Stimulated activated CD4-positive, alpha-beta T cell treated with anti-CD3 and anti-CD28 coated beads, Interleukin-1b, Interleukin-23, amount 100 ng/mL, for 48 hours (primary cell): ENCODE measurements at regions not wholly inside any gene's neighbourhood (a gene's known extent, or its start where the extent isn't known, plus 50 kb on each side); places are given as distances from the start of the nearest gene placed in this dataset.
A peak's percentile ranks its signal among the peaks of the same experiment; 100 is the strongest.
"Not testable (repeated sequence)": the region's sequence is repeated elsewhere in the genome, so short reads cannot be mapped to it uniquely, and the experiment has no call there.

Source experiments
- DNase-seq: peaks from one replicate; pipeline ENCODE4 v3.0.0-alpha.2; 2020

- no peak for DNase-seq
Observed at GRCh38 chr17:49898366-49899190, 50.7 kb upstream of the TAC4 start.

GRCh38 chr17:49899191-49899485 lies 51.3 kb upstream of the TAC4 start:
- no peak for DNase-seq

- no peak for DNase-seq
Observed at GRCh38 chr17:49899588-49899987, 51.7 kb upstream of the TAC4 start.

- not testable (repeated sequence) for DNase-seq
Observed at GRCh38 chr17:49900801-49901200, 52.9 kb upstream of the TAC4 start.

GRCh38 chr17:49901460-49902331 lies 53.8 kb upstream of the TAC4 start:
- DNase-seq = no peak

- no peak for DNase-seq
Observed at GRCh38 chr17:49903523-49903922, 55.7 kb upstream of the TAC4 start.

GRCh38 chr17:49904893-49905292 lies 57.0 kb upstream of the TAC4 start:
- DNase-seq = no peak

GRCh38 chr17:49906531-49907136 lies 58.8 kb upstream of the TAC4 start:
- DNase-seq = no peak

- DNase-seq = no peak
Observed at GRCh38 chr17:49907279-49907678, 59.4 kb upstream of the TAC4 start.

- no peak for DNase-seq
Observed at GRCh38 chr17:49908782-49909714, 59.9 kb upstream of the DLX4 start.

- DNase-seq = peak; percentile 35
Observed at GRCh38 chr17:49910094-49910857, 58.7 kb upstream of the DLX4 start.

- no peak for DNase-seq
Observed at GRCh38 chr17:49910858-49911204, 58.2 kb upstream of the DLX4 start.

- DNase-seq = no peak
Observed at GRCh38 chr17:49911719-49912118, 57.3 kb upstream of the DLX4 start.

GRCh38 chr17:49913226-49914095 lies 55.5 kb upstream of the DLX4 start:
- DNase-seq = no peak

- no peak for DNase-seq
Observed at GRCh38 chr17:49914096-49914490, 54.9 kb upstream of the DLX4 start.

GRCh38 chr17:49914664-49915063 lies 54.3 kb upstream of the DLX4 start:
- no peak for DNase-seq

GRCh38 chr17:49915260-49915659 lies 53.7 kb upstream of the DLX4 start:
- DNase-seq = no peak

GRCh38 chr17:49915670-49916069 lies 53.3 kb upstream of the DLX4 start:
- DNase-seq = no peak

- no peak for DNase-seq
Observed at GRCh38 chr17:49916854-49917515, 52.0 kb upstream of the DLX4 start.

GRCh38 chr17:49918591-49918990 lies 50.4 kb upstream of the DLX4 start:
- DNase-seq = no peak
